C4-2B (cell line): ENCODE measurements at regions not wholly inside any gene's neighbourhood (a gene's known extent, or its start where the extent isn't known, plus 50 kb on each side); places are given as distances from the start of the nearest gene placed in this dataset.
"Not testable (repeated sequence)": the region's sequence is repeated elsewhere in the genome, so short reads cannot be mapped to it uniquely, and the experiment has no call there.

ENCODE experiments used
- H3K27ac ChIP-seq: fragments of 450-650 bp; 2 replicates; pipeline ENCODE4 v1.5.1; 2017
- CTCF ChIP-seq: fragments of 450-650 bp; conservative IDR thresholded peaks from 2 replicates; pipeline ENCODE4 v1.5.1; 2017; ENCODE audit warnings: mild to moderate bottlenecking
- ZFX ChIP-seq: fragments of 450-650 bp; IDR thresholded peaks from 2 replicates; pipeline ENCODE4 v1.6.1; 2017

GRCh38 chr3:19825193-19825592 is 108.8 kb downstream of the EFHB start:
- H3K27ac ChIP-seq: no peak overlapping the region
- TF ChIP-seq CTCF: no peak
- TF ChIP-seq ZFX: no peak

GRCh38 chr3:19822805-19823204 is 111.2 kb downstream of the EFHB start:
- TF ChIP-seq ZFX (no peak), CTCF (no peak)

GRCh38 chr3:19816631-19817030 is 117.4 kb downstream of the EFHB start:
- TF ChIP-seq ZFX (no peak), CTCF (no peak)
- H3K27ac ChIP-seq: no peak overlapping the region

More at GRCh38 chr3:19822805-19823204, 111.2 kb downstream of the EFHB start:
- H3K27ac ChIP-seq: no peak overlapping the region

- no peak overlapping the region for H3K27ac ChIP-seq
- no peak for TF ChIP-seq ZFX
- TF ChIP-seq CTCF: no peak
Observed at GRCh38 chr3:19815805-19816204, 118.2 kb downstream of the EFHB start.

- H3K27ac ChIP-seq: not testable (repeated sequence)
Observed at GRCh38 chr3:19813743-19814142, 120.3 kb downstream of the EFHB start.

GRCh38 chr3:19811689-19812088 is 122.3 kb downstream of the EFHB start:
- TF ChIP-seq ZFX: no peak
- no peak for TF ChIP-seq CTCF

GRCh38 chr3:19808834-19809233 is 125.2 kb downstream of the EFHB start:
- no peak overlapping the region for H3K27ac ChIP-seq
- TF ChIP-seq CTCF: no peak
- no peak for TF ChIP-seq ZFX

More at GRCh38 chr3:19811689-19812088, 122.3 kb downstream of the EFHB start:
- H3K27ac ChIP-seq: no peak overlapping the region

- no peak overlapping the region for H3K27ac ChIP-seq
- TF ChIP-seq ZFX (no peak), CTCF (no peak)
Observed at GRCh38 chr3:19799887-19800286, 134.1 kb downstream of the EFHB start.
